Spleen (tissue), 11 donors: ENCODE measurements at regions not wholly inside any gene's neighbourhood (a gene's known extent, or its start where the extent isn't known, plus 50 kb on each side); places are given as distances from the start of the nearest gene placed in this dataset.

Source experiments
- DNase-seq: peaks from one replicate; pipeline ENCODE4 v3.0.0-alpha.2; 2020
- H3K27ac ChIP-seq, 8 donors: fragments of 200-600 bp; sonication (generic) in 7 of 8; 1 replicate in 4 of 8; 2 replicates in 4 of 8; pipeline versions ENCODE4 v1.5.0 to v1.8.0; 2016 to 2021; ENCODE audit warnings: inconsistent platforms in 4 of 8, mild to moderate bottlenecking in 4 of 8, moderate library complexity in 1 of 8
- H3K27me3 ChIP-seq, 7 donors: fragments of 200-600 bp; sonication (generic) in 6 of 7; replicated peaks in 1 of 7; 1 replicate in 4 of 7; 2 replicates in 3 of 7; pipeline versions ENCODE4 v1.5.0 to v1.8.0; 2016 to 2021; ENCODE audit warnings: inconsistent platforms in 3 of 7, mild to moderate bottlenecking in 1 of 7
- H3K36me3 ChIP-seq, 6 donors: fragments of 200-600 bp; sonication (generic) in 5 of 6; 1 replicate in 4 of 6; 2 replicates in 2 of 6; pipeline versions ENCODE4 v1.5.0 to v1.8.0; 2016 to 2021; ENCODE audit warnings: inconsistent platforms in 2 of 6
- H3K4me1 ChIP-seq, 6 donors: fragments of 200-600 bp; sonication (generic) in 5 of 6; 1 replicate in 3 of 6; 2 replicates in 3 of 6; pipeline versions ENCODE4 v1.5.0 to v1.8.0; 2016 to 2021; ENCODE audit warnings: inconsistent platforms in 3 of 6
- H3K4me3 ChIP-seq, 8 donors: fragments of 200-600 bp; sonication (generic) in 7 of 8; 1 replicate in 4 of 8; 2 replicates in 4 of 8; pipeline versions ENCODE4 v1.5.0 to v1.8.0; 2016 to 2021; ENCODE audit warnings: inconsistent platforms in 4 of 8, mild to moderate bottlenecking in 4 of 8, moderate library complexity in 2 of 8
- H3K9me3 ChIP-seq, 8 donors: fragments of 200-600 bp; sonication (generic) in 7 of 8; 1 replicate in 4 of 8; 2 replicates in 4 of 8; pipeline versions ENCODE4 v1.5.0 to v1.8.0; 2016 to 2021; ENCODE audit warnings: inconsistent platforms in 4 of 8
- CTCF ChIP-seq, 11 experiments: fragments of 200-600 bp in 7 of 11; fragments of 450-650 bp in 4 of 11; sonication (generic) in 4 of 11; IDR thresholded peaks in 8 of 11; conservative IDR thresholded peaks in 3 of 11; 1 replicate in 7 of 11; 2 replicates in 4 of 11; pipeline versions ENCODE4 v1.4.0 to v1.8.0; 2016 to 2021; ENCODE audit warnings: antibody characterized with exemption in 11 of 11, inconsistent platforms in 4 of 11, mild to moderate bottlenecking in 1 of 11
- POLR2A ChIP-seq, 3 donors: fragments of 450-650 bp; IDR thresholded peaks; one replicate each; pipeline ENCODE4 v1.5.1; 2017; ENCODE audit warnings: antibody characterized with exemption in 3 of 3, mild to moderate bottlenecking in 1 of 3
- POLR2AphosphoS5 ChIP-seq, 3 donors: sonication (generic); formaldehyde crosslinking; IDR thresholded peaks; one replicate each; pipeline ENCODE4 v1.5.1; 2017; ENCODE audit warnings: antibody characterized with exemption in 3 of 3
- WGBS, 5 donors: extraction: QIAGEN DNeasy Blood & Tissue Kit in 3 of 5; methylation state at CpG; one replicate each; pipeline versions ENCODE4 v1.1.5 to v1.1.7; 2013 to 2018; 5-methylcytosine and 5-hydroxymethylcytosine counted together
- intact Hi-C: fragments of 100-400 bp; cut with DNase I; formaldehyde crosslinking; loops from one replicate; pipeline ENCODE4 v1.15.0; 2023; ENCODE audit warnings: low total_unique reads
- donor health status: healthy with polysubstance abuse.
- donor health status: DM: no; HTN: no; CAD: no; lungs with moderate emphysema.
- donor health status: DM: no; HTN: no; CAD: no.
- donor health status: Bipolar disorder and iron deficiency.
- donor health status: healthy.
- donor health status: DM: no; HTN: no; CAD: no.
- donor health status: DM: yes; HTN: yes; CAD: no.

- H3K9me3 ChIP-seq = peaks cover 0 to 63% (median 25%) of the 10 kb centered on the region in 8 donors
- no peak overlapping the region for H3K4me3 ChIP-seq
- DNase-seq = no peak
- H3K27ac ChIP-seq = no peak overlapping the region
- H3K36me3 ChIP-seq = no peaks in the 10 kb centered on the region
- intact Hi-C loops = no loop called here
- H3K4me1 ChIP-seq = no peaks in the 10 kb centered on the region
- WGBS, 5 donors = 79 to 90% (median 83%) methylated on average over 4 of the region's 4 CpGs
- TF ChIP-seq POLR2A (IDR thresholded peaks at IDR 0.05) (no peak), POLR2AphosphoS5 (IDR thresholded peaks at IDR 0.05) (no peak), CTCF (IDR thresholded peaks at IDR 0.05 in 8 of 11, conservative IDR thresholded peaks at IDR 0.05 in 3 of 11) (no peak)
- H3K27me3 ChIP-seq = no peaks in the 10 kb centered on the region
Measured at GRCh38 chr12:60441577-60441976, 845.7 kb downstream of the SLC16A7 start.

- no peak overlapping the region for H3K4me3 ChIP-seq
- H3K27ac ChIP-seq = no peak overlapping the region
- H3K27me3 ChIP-seq = no peaks in the 10 kb centered on the region
- TF ChIP-seq CTCF (IDR thresholded peaks at IDR 0.05 in 8 of 11, conservative IDR thresholded peaks at IDR 0.05 in 3 of 11) = no peak
- no peak for TF ChIP-seq POLR2A (IDR thresholded peaks at IDR 0.05)
- TF ChIP-seq POLR2AphosphoS5 (IDR thresholded peaks at IDR 0.05) = no peak
- no peak for DNase-seq
- H3K36me3 ChIP-seq = no peaks in the 10 kb centered on the region
- no peaks in the 10 kb centered on the region for H3K4me1 ChIP-seq
- peaks cover 0 to 9% (median 0%) of the 10 kb centered on the region in 8 donors for H3K9me3 ChIP-seq
- intact Hi-C loops = no loop called here
Measured at GRCh38 chr12:60451457-60451856, 855.6 kb downstream of the SLC16A7 start.

GRCh38 chr12:60465060-60465459, 869.2 kb downstream of the SLC16A7 start:
- Histone ChIP-seq H3K4me1 (no peaks in the 10 kb centered on the region), H3K4me3 (no peak overlapping the region), H3K27ac (no peak overlapping the region), H3K27me3 (no peaks in the 10 kb centered on the region), H3K36me3 (no peaks in the 10 kb centered on the region), H3K9me3 (no peaks in the 10 kb centered on the region)
- no peak for DNase-seq
- no peak for TF ChIP-seq POLR2A (IDR thresholded peaks at IDR 0.05)
- TF ChIP-seq CTCF (IDR thresholded peaks at IDR 0.05 in 8 of 11, conservative IDR thresholded peaks at IDR 0.05 in 3 of 11) = no peak
- TF ChIP-seq POLR2AphosphoS5 (IDR thresholded peaks at IDR 0.05) = no peak
- intact Hi-C loops = no loop called here

- 95 to 99% (median 96%) methylated on average over 5 of the region's 5 CpGs for WGBS, 5 donors
- H3K27ac ChIP-seq = no peak overlapping the region
- intact Hi-C loops = no loop called here
- H3K36me3 ChIP-seq = no peaks in the 10 kb centered on the region
- H3K9me3 ChIP-seq = no peaks in the 10 kb centered on the region
- TF ChIP-seq POLR2A (IDR thresholded peaks at IDR 0.05) (no peak), CTCF (IDR thresholded peaks at IDR 0.05 in 8 of 11, conservative IDR thresholded peaks at IDR 0.05 in 3 of 11) (no peak), POLR2AphosphoS5 (IDR thresholded peaks at IDR 0.05) (no peak)
- H3K27me3 ChIP-seq = no peaks in the 10 kb centered on the region
- DNase-seq = no peak
- no peaks in the 10 kb centered on the region for H3K4me1 ChIP-seq
- no peak overlapping the region for H3K4me3 ChIP-seq
Measured at GRCh38 chr12:60468546-60468945, 872.7 kb downstream of the SLC16A7 start.
